ENCODE measurements at regions not wholly inside any gene's neighbourhood (a gene's known extent, or its start where the extent isn't known, plus 50 kb on each side); places are given as distances from the start of the nearest gene placed in this dataset.

DNA sequence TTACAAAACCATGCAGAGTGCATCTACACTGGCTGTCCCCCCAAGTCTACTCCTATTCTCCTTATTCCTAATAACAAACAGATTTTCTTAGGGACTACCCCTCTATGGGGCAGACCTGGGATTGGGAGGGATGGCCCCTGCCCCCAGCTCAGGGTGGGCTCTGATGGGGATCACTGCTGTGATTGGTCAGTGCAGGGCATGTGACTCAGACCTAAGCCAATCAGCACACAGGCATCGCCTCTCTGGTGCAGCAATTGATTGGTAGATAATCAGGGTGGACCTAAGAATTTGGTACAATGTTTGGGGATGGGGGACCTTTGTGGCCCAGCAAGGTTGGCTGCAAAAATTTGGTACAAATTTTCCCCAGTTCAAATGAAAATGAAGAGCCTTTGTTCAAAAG lies 57.2 kb upstream of the SHANK2 start:
- DNase-seq, result no peak

DNA sequence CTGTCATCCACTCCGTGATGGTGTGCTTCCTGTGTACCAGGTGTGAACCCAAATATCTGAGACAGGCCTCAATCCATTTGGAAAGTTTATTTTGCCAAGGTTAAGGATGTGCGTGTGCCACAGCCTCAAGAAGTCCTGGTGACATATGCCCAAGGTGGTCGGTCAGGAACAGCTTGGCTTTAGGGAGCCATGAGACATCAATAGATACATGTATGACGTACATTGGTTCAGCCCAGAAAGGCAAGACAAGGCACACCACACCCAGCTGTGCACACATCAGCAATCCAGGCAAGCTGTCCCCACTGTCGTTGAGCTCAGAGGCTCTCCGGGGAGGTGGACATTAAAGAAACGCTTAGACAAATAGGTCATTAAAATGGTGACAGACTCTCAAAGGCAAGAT lies 56.8 kb upstream of the SHANK2 start:
- DNase-seq, result no peak

DNA sequence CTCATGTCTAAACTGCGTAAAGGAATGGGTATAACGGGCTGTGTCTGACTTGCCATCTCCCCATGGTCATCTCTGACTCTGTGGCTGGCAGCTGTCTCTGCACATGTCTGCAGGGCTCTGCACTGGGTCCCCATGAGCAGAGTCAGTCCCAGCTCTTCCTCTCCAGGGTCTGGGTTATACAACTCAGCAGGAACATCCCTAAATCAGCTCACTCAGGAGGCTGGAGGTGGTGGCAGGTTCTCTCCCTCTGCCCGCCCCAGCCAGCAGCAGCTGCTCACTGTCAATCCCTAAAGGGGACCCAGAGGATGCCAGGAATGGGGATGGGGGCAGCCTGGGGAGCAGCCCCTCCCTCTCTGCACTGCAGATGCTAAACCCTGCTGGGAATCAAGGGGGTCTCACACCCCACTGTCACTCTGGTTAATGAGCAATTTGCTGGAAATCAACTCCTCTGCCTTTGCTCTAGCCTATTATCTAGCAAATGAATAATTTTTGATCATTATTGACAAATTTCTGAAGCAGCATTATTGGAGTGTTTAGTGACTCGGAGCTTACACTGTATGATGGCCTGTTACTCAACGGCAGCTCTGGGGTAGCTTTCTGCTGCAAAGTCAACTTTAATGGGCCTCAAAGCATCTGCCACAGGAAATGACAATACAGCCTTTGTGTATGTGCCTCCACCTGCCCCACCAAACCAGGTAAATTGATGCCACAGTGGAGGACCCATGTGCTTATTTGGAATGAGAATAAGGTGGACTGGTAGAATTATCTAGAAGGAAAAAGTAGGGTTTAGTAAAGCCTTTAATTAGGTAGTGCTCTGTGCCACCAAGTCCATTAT lies 55.7 kb upstream of the SHANK2 start:
- DNase-seq, result no peak

DNA sequence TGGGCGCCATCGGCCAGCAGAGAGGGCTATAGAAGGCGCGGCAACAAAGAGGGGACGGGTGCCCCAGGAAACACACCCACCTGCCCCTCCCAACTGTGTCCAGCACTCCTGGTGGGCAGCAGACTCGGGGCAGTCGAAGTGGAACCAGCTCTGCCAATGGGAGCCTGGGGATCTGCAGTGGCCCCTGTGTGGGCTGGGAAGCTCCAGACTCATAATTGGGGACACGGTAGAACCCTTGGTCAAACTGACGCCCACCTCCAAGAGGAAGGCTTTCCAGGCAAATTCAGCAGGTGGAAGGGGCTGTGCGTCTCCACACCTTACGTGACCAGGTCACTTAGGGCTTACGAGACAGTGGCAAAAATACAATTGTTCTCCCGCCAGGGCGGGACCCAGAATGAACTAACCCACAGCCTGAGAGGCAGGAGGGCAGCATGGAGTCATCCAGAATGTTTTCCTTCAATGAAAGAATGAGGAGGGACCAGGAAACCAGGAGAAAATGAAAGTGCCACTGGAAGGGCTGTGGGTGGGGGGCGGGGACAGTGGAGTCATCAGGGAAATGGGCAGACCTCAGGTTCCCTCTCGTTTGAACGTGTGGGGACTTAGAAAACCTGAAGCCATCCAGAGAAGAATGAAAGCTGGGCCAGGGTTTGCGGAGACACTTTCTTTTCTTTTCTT lies 53.2 kb upstream of the SHANK2 start:
- DNase-seq, result no peak

DNA sequence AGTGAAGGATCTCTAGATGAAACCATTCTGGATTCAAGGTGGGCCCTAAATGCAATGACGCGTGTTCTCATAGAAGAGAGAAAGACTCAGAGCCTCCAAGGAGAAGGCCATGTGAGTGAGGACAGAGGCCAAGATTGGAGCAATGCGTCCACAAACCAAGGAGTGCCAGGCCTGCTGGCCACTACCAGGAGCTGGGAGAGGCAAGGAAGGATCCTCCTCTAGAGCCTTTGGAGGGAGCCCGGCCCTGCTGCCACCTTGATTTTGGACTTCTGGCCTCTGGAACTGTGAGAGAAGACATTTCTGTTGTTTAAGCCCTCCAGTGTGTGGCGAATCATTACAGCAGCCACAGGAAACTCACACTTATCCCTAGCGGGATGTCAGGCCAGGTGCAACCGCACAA lies 52.7 kb upstream of the SHANK2 start:
- DNase-seq, result no peak

- DNase-seq, result no peak
Observed at GRCh38 chr11:71304491-71304890, 52.1 kb upstream of the SHANK2 start.

DNA sequence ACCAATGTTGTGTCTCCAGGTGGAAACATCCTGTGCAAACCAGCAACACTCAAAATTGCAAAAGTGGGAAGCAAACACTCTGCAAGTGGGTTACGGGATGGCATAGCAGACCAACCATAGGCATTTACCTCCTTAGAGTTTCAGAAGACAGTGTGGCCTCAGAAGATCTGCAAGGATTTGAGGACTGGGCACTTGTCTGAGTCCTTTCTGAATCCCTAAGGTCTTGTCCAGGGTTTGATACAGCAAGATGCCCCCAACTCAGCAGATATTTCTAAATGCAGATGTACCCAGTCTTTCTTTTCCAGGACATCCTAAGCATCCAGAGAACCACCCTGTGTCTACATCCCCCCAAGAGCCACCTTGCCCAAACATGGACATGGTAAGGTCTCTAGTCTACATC lies 51.7 kb upstream of the SHANK2 start:
- DNase-seq, result no peak

- no peak for DNase-seq
Observed at GRCh38 chr11:71302911-71303310, 50.5 kb upstream of the SHANK2 start.

DNA sequence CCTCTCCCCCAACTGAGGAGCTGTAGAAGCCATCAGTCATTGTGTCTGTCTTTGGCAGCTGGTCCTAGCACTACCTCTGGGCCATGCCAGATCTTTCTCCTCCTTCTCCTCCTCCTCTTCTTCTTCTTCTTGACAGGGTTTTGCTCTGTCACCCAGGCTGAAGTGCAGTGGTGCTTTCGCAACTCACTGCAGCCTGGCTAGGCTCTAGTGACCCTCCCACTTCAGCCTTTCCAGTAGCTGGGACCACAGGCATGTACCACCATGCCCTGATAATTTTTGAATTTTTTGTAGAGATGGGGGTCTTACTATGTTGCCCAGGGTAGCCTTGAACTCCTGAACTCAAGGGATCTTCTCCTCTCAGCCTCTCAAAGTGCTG lies 50.1 kb upstream of the SHANK2 start:
- no peak for DNase-seq

All from tongue (tissue), 1 donor.